SK-N-MC (cell line): ENCODE measurements at regions not wholly inside any gene's neighbourhood (a gene's known extent, or its start where the extent isn't known, plus 50 kb on each side); places are given as distances from the start of the nearest gene placed in this dataset.

Source experiments
- EZH2 ChIP-seq: fragments of 200-600 bp; sonication (generic); IDR thresholded peaks from one replicate; pipeline ENCODE4 v1.6.1; 2017; ENCODE audit warnings: antibody characterized with exemption
- FOXP2 ChIP-seq: optimal IDR thresholded peaks from 2 replicates; pipeline ENCODE3; 2011; ENCODE audit warnings: mild to moderate bottlenecking, moderate library complexity; ENCODE audit not compliant: insufficient read depth; ENCODE audit errors: extremely low read length, control extremely low read depth
- POLR2AphosphoS5 ChIP-seq: IDR thresholded peaks from 2 replicates; pipeline ENCODE4 v1.6.1; 2012; ENCODE audit warnings: mild to moderate bottlenecking, low read depth, low read length, borderline replicate concordance

DNA sequence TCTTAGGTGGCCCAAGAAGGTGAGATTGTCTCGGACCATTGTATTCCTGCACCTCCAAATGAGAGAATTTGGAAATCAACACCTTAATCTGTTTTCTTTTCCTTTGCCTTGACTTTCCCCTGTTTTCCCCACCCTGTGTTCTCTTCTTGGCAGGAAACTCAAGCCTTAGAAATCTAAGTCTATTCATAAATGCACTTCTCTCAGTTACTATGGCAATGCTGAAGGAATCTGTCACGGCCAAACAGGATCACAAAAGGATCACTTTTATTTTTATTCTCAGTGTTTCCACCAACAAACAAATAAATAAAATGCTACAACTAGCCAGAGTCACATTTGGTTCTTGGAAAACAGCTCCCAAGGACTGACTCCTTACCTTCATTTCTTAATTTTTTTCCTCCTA is 270.5 kb downstream of the BCAT1 start:
- TF ChIP-seq POLR2AphosphoS5 (no peak), FOXP2 (no peak), EZH2 (no peak)
